Spleen (tissue), 11 donors: ENCODE measurements at regions not wholly inside any gene's neighbourhood (a gene's known extent, or its start where the extent isn't known, plus 50 kb on each side); places are given as distances from the start of the nearest gene placed in this dataset.

Experiments used
- DNase-seq: peaks from one replicate; pipeline ENCODE4 v3.0.0-alpha.2; 2020
- H3K27ac ChIP-seq, 8 donors: fragments of 200-600 bp; sonication (generic) in 7 of 8; 1 replicate in 4 of 8; 2 replicates in 4 of 8; pipeline versions ENCODE4 v1.5.0 to v1.8.0; 2016 to 2021; ENCODE audit warnings: inconsistent platforms in 4 of 8, mild to moderate bottlenecking in 4 of 8, moderate library complexity in 1 of 8
- H3K27me3 ChIP-seq, 7 donors: fragments of 200-600 bp; sonication (generic) in 6 of 7; replicated peaks in 1 of 7; 1 replicate in 4 of 7; 2 replicates in 3 of 7; pipeline versions ENCODE4 v1.5.0 to v1.8.0; 2016 to 2021; ENCODE audit warnings: inconsistent platforms in 3 of 7, mild to moderate bottlenecking in 1 of 7
- H3K36me3 ChIP-seq, 6 donors: fragments of 200-600 bp; sonication (generic) in 5 of 6; 1 replicate in 4 of 6; 2 replicates in 2 of 6; pipeline versions ENCODE4 v1.5.0 to v1.8.0; 2016 to 2021; ENCODE audit warnings: inconsistent platforms in 2 of 6
- H3K4me1 ChIP-seq, 6 donors: fragments of 200-600 bp; sonication (generic) in 5 of 6; 1 replicate in 3 of 6; 2 replicates in 3 of 6; pipeline versions ENCODE4 v1.5.0 to v1.8.0; 2016 to 2021; ENCODE audit warnings: inconsistent platforms in 3 of 6
- H3K4me3 ChIP-seq, 8 donors: fragments of 200-600 bp; sonication (generic) in 7 of 8; 1 replicate in 4 of 8; 2 replicates in 4 of 8; pipeline versions ENCODE4 v1.5.0 to v1.8.0; 2016 to 2021; ENCODE audit warnings: inconsistent platforms in 4 of 8, mild to moderate bottlenecking in 4 of 8, moderate library complexity in 2 of 8
- H3K9me3 ChIP-seq, 8 donors: fragments of 200-600 bp; sonication (generic) in 7 of 8; 1 replicate in 4 of 8; 2 replicates in 4 of 8; pipeline versions ENCODE4 v1.5.0 to v1.8.0; 2016 to 2021; ENCODE audit warnings: inconsistent platforms in 4 of 8
- POLR2A ChIP-seq, 3 donors: fragments of 450-650 bp; IDR thresholded peaks; one replicate each; pipeline ENCODE4 v1.5.1; 2017; ENCODE audit warnings: antibody characterized with exemption in 3 of 3, mild to moderate bottlenecking in 1 of 3
- POLR2AphosphoS5 ChIP-seq, 3 donors: sonication (generic); formaldehyde crosslinking; IDR thresholded peaks; one replicate each; pipeline ENCODE4 v1.5.1; 2017; ENCODE audit warnings: antibody characterized with exemption in 3 of 3
- WGBS, 5 donors: extraction: QIAGEN DNeasy Blood & Tissue Kit in 3 of 5; methylation state at CpG; one replicate each; pipeline versions ENCODE4 v1.1.5 to v1.1.7; 2013 to 2018; 5-methylcytosine and 5-hydroxymethylcytosine counted together
- intact Hi-C: fragments of 100-400 bp; cut with DNase I; formaldehyde crosslinking; loops from one replicate; pipeline ENCODE4 v1.15.0; 2023; ENCODE audit warnings: low total_unique reads
- TF ChIP-seq, protein P1 (sequence below), 11 experiments: fragments of 200-600 bp in 7 of 11; fragments of 450-650 bp in 4 of 11; sonication (generic) in 4 of 11; IDR thresholded peaks in 8 of 11; conservative IDR thresholded peaks in 3 of 11; 1 replicate in 7 of 11; 2 replicates in 4 of 11; pipeline versions ENCODE4 v1.4.0 to v1.8.0; 2016 to 2021; ENCODE audit warnings: antibody characterized with exemption in 11 of 11, inconsistent platforms in 4 of 11, mild to moderate bottlenecking in 1 of 11
- donor health status: healthy with polysubstance abuse.
- donor health status: DM: no; HTN: no; CAD: no; lungs with moderate emphysema.
- donor health status: DM: no; HTN: no; CAD: no.
- donor health status: Bipolar disorder and iron deficiency.
- donor health status: healthy.
- donor health status: DM: no; HTN: no; CAD: no.
- donor health status: DM: yes; HTN: yes; CAD: no.

DNA sequence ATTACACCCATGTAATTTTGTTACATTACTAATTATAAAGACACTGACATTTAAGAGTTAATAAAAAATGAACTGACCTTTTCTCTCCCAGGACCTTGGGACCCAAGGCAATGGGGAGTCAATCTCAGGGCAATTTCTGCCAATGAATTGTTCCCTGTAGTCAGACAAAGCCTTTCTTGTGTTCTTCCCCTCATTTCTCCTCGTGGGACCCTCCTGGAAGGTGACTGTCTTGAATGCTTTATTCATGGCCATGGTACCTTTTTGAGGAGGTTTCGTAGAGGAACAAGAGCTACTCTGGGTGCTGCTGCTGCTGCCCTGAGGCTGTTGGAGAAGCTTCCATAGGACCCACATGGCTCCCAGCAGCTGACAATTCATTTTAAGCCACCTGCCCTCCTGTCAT, 190.3 kb downstream of the SNX18 start:
- Histone ChIP-seq H3K36me3 (no peaks in the 10 kb centered on the region), H3K27me3 (peaks cover 0 to 26% (median 0%) of the 10 kb centered on the region in 7 donors), H3K4me3 (no peak overlapping the region), H3K9me3 (no peaks in the 10 kb centered on the region), H3K4me1 (peaks cover 10 to 39% (median 15%) of the 10 kb centered on the region in 6 donors), H3K27ac (peak overlapping the region in 2 of 8 donors; percentile 11 to 39)
- intact Hi-C loops: no loop called here
- 85 to 93% (median 87%) methylated on average over 2 of the region's 2 CpGs for WGBS, 5 donors
- no peak for TF ChIP-seq POLR2A (IDR thresholded peaks at IDR 0.05)
- TF ChIP-seq, protein P1, sequence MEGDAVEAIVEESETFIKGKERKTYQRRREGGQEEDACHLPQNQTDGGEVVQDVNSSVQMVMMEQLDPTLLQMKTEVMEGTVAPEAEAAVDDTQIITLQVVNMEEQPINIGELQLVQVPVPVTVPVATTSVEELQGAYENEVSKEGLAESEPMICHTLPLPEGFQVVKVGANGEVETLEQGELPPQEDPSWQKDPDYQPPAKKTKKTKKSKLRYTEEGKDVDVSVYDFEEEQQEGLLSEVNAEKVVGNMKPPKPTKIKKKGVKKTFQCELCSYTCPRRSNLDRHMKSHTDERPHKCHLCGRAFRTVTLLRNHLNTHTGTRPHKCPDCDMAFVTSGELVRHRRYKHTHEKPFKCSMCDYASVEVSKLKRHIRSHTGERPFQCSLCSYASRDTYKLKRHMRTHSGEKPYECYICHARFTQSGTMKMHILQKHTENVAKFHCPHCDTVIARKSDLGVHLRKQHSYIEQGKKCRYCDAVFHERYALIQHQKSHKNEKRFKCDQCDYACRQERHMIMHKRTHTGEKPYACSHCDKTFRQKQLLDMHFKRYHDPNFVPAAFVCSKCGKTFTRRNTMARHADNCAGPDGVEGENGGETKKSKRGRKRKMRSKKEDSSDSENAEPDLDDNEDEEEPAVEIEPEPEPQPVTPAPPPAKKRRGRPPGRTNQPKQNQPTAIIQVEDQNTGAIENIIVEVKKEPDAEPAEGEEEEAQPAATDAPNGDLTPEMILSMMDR (IDR thresholded peaks at IDR 0.05 in 8 of 11, conservative IDR thresholded peaks at IDR 0.05 in 3 of 11): no peak
- TF ChIP-seq POLR2AphosphoS5 (IDR thresholded peaks at IDR 0.05): no peak
- DNase-seq: no peak

DNA sequence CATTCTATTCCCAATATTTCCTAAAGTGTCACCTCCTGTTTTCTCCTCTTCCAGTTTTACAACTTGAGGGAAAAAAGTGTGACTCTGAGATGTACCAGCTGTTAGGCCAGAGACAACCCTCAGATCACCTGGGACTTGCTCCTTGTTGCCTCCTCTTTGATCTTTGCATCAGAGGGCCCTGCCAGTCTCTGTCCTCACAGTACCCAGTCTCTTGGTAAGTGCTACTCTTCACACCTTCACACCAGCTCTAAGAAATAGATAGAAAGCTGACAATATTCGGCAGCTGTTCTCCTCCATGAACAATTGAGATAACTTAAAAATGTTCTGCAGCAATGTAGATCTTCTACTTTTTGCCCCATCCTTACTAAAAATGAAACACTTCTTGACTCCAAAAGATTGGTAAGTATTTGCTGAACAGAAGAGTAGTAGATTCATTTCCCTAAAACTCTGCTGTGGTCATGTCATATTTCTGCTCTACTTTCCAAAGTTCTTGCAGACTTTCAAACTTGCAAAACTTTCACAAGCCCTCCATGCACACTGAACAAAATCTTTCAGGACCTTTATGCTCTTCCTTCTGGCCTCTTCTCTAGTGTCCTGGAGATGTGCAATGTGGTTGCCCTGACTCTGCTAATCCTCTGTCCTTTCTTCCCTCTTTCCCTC, 188.6 kb downstream of the SNX18 start:
- peaks cover 0 to 24% (median 0%) of the 10 kb centered on the region in 7 donors for H3K27me3 ChIP-seq
- no peaks in the 10 kb centered on the region for H3K9me3 ChIP-seq
- WGBS, 5 donors: 65 to 82% (median 73%) methylated on average over 1 of the region's 1 CpG
- H3K36me3 ChIP-seq: no peaks in the 10 kb centered on the region
- peaks cover 14 to 56% (median 26%) of the 10 kb centered on the region in 6 donors for H3K4me1 ChIP-seq
- no peak for DNase-seq
- peak overlapping the region in 4 of 8 donors; percentile 9 to 39 (median 32) for H3K27ac ChIP-seq
- H3K4me3 ChIP-seq: no peak overlapping the region
- intact Hi-C loops: no loop called here
- TF ChIP-seq, protein P1 (IDR thresholded peaks at IDR 0.05 in 8 of 11, conservative IDR thresholded peaks at IDR 0.05 in 3 of 11): no peak

DNA sequence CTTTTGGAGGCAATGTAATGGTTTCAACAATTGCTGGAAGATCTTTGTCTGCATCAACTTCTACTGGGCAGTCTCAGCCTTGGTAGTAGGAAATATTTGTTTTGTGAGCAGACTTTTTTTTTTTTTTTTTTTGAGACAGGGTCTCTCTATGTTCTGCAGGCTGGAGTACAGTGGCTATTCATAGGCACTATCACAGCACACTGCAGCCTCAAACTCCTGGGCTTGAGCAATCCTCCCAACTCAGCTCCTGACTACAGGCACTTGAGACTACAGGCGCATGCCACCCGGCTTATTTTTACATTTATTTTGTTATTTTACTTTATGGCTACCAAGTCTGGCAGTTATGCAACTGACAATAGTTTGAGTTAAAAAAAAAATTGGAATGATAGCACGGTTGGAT, 187.3 kb downstream of the SNX18 start:
- Histone ChIP-seq H3K9me3 (no peaks in the 10 kb centered on the region), H3K27me3 (peaks cover 0 to 27% (median 0%) of the 10 kb centered on the region in 7 donors), H3K4me1 (peaks cover 14 to 57% (median 26%) of the 10 kb centered on the region in 6 donors), H3K36me3 (no peaks in the 10 kb centered on the region), H3K27ac (peak overlapping the region in 1 of 8 donors; percentile 5), H3K4me3 (no peak overlapping the region)
- no peak for DNase-seq
- WGBS, 5 donors: 93 to 98% (median 97%) methylated on average over 3 of the region's 3 CpGs
- intact Hi-C loops: no loop called here
- TF ChIP-seq POLR2AphosphoS5 (IDR thresholded peaks at IDR 0.05): no peak
- TF ChIP-seq, protein P1 (IDR thresholded peaks at IDR 0.05 in 8 of 11, conservative IDR thresholded peaks at IDR 0.05 in 3 of 11): no peak
- TF ChIP-seq POLR2A (IDR thresholded peaks at IDR 0.05): no peak

DNA sequence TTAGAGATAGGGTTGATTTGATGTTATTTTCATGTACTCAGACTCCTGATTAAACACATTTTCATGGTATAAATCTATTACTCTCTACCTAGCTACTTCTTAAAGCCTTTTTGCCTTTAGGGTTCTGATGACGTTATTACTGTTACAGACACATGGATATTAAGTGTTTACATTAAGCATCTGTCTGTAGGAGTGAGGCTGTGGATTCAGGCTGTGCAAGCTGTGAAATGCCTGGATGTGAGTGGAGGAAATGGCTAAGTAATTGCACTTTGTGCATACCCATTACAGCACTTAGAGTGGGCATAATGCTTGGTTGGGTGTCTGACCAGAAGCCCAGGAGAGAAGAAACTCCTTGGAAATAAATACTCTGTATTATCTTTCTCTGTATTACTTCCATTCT, 186.8 kb downstream of the SNX18 start:
- WGBS, 5 donors: 85 to 100% (median 89%) methylated on average over 1 of the region's 1 CpG
- intact Hi-C loops: no loop called here
- no peaks in the 10 kb centered on the region for H3K36me3 ChIP-seq
- H3K4me3 ChIP-seq: no peak overlapping the region
- DNase-seq: no peak
- TF ChIP-seq POLR2A (IDR thresholded peaks at IDR 0.05): no peak
- no peak for TF ChIP-seq POLR2AphosphoS5 (IDR thresholded peaks at IDR 0.05)
- TF ChIP-seq, protein P1 (IDR thresholded peaks at IDR 0.05 in 8 of 11, conservative IDR thresholded peaks at IDR 0.05 in 3 of 11): no peak
- H3K27me3 ChIP-seq: peaks cover 0 to 27% (median 0%) of the 10 kb centered on the region in 7 donors
- H3K4me1 ChIP-seq: peaks cover 14 to 57% (median 26%) of the 10 kb centered on the region in 6 donors
- no peaks in the 10 kb centered on the region for H3K9me3 ChIP-seq
- peak overlapping the region in 3 of 8 donors; percentile 58 to 71 (median 60) for H3K27ac ChIP-seq
